GM18511 (cell line): ENCODE measurements at regions not wholly inside any gene's neighbourhood (a gene's known extent, or its start where the extent isn't known, plus 50 kb on each side); places are given as distances from the start of the nearest gene placed in this dataset.

ENCODE experiments used
- ATAC-seq: cut with Tn5 transposase; IDR thresholded peaks from one replicate; pipeline ENCODE4 v1.9.1; 2021; ENCODE audit warnings: mild to moderate bottlenecking, moderate library complexity; ENCODE audit not compliant: unreplicated experiment

GRCh38 chr2:198715302-198715835 is 742.4 kb downstream of the SATB2 start:
- ATAC-seq: no peak

GRCh38 chr2:198712485-198712884 is 745.3 kb downstream of the SATB2 start:
- ATAC-seq: no peak

GRCh38 chr2:198711484-198711883 is 746.3 kb downstream of the SATB2 start:
- ATAC-seq: no peak

GRCh38 chr2:198710562-198710961 is 747.2 kb downstream of the SATB2 start:
- no peak for ATAC-seq

GRCh38 chr2:198706476-198707082 is 751.2 kb downstream of the SATB2 start:
- ATAC-seq: no peak

- ATAC-seq: no peak
Measured at GRCh38 chr2:198703281-198703680, 754.5 kb downstream of the SATB2 start.

- ATAC-seq: no peak
Measured at GRCh38 chr2:198702796-198703195, 754.9 kb downstream of the SATB2 start.

GRCh38 chr2:198701481-198701880 is 756.3 kb downstream of the SATB2 start:
- no peak for ATAC-seq

- ATAC-seq: no peak
Measured at GRCh38 chr2:198700319-198700718, 757.4 kb downstream of the SATB2 start.

GRCh38 chr2:198698230-198698629 is 759.5 kb downstream of the SATB2 start:
- ATAC-seq: no peak

GRCh38 chr2:198697794-198698193 is 759.9 kb downstream of the SATB2 start:
- ATAC-seq: no peak

GRCh38 chr2:198697218-198697617 is 760.5 kb downstream of the SATB2 start:
- ATAC-seq: no peak

GRCh38 chr2:198695879-198696278 is 761.9 kb downstream of the SATB2 start:
- ATAC-seq: no peak

GRCh38 chr2:198692907-198693510 is 764.7 kb downstream of the SATB2 start:
- no peak for ATAC-seq

GRCh38 chr2:198691236-198691635 is 766.5 kb downstream of the SATB2 start:
- ATAC-seq: no peak

- ATAC-seq: no peak
Measured at GRCh38 chr2:198664321-198664720, 793.4 kb downstream of the SATB2 start.

GRCh38 chr2:198662905-198663304 is 794.8 kb downstream of the SATB2 start:
- no peak for ATAC-seq

- ATAC-seq: no peak
Measured at GRCh38 chr2:198660501-198660900, 797.2 kb downstream of the SATB2 start.

- ATAC-seq: no peak
Measured at GRCh38 chr2:198659096-198659870, 798.5 kb downstream of the SATB2 start.

- no peak for ATAC-seq
Measured at GRCh38 chr2:198657512-198658121, 800.1 kb downstream of the SATB2 start.

GRCh38 chr2:198656869-198657268 is 800.9 kb downstream of the SATB2 start:
- ATAC-seq: no peak
